Fibroblast of skin of right quadriceps (primary cell): ENCODE measurements at regions not wholly inside any gene's neighbourhood (a gene's known extent, or its start where the extent isn't known, plus 50 kb on each side); places are given as distances from the start of the nearest gene placed in this dataset.

Source experiments
- DNase-seq: peaks from one replicate; pipeline ENCODE4 v3.0.0-alpha.2; 2013

DNA sequence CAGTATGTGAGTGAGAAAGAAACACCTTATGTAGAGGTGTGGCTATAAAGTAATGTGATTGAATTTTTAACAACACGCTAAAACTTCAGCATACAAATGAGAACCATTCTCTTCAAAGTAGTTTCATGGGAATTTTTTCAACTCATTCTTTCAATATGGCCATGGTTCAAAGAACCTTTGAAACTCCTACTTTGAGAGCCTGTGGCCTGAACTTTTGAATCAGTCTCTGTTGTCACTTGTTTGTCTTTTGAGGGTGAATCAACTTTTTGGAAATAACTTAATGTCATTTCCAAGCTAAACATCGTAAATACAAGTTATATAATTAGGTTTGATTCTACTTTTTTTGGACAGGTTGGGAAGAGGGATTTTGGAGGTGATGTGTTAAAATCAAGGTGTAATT, 49.9 kb upstream of the CASK start:
- DNase-seq, result no peak
